PC-9 (cell line): ENCODE measurements at regions not wholly inside any gene's neighbourhood (a gene's known extent, or its start where the extent isn't known, plus 50 kb on each side); places are given as distances from the start of the nearest gene placed in this dataset.

Experiments
- BruUV-seq: library from RNA; stranded (reverse); fragments of 400-500 nt; replicated peaks from 2 replicates; lab custom pipeline; 2021; lab: Mats Ljungman, UMichigan
- CTCF ChIA-PET: fragments of 300-600 bp; sonication (Branson Sonifier 250); formaldehyde crosslinking; loops from one replicate; lab custom pipeline; 2022; ENCODE audit warnings: antibody characterized with exemption; lab: Charles Lee
- POLR2A ChIA-PET: fragments of 300-600 bp; sonication (Branson Sonifier 250); formaldehyde crosslinking; loops from one replicate; lab custom pipeline; 2022; ENCODE audit warnings: antibody characterized with exemption; ENCODE audit not compliant: unreplicated experiment; lab: Charles Lee
- DNase-seq, 2 experiments: peaks; one replicate each; pipeline versions ENCODE4 v3.0.0 to v3.0.0-alpha.2; 2015 to 2022; ENCODE audit warnings: mixed read lengths in 1 of 2
- H2AFZ ChIP-seq: fragments of 200-600 bp; sonication (generic); 2 replicates; pipeline ENCODE4 v1.8.1; 2017; ENCODE audit warnings: antibody characterized with exemption
- H3F3A ChIP-seq: fragments of 200-600 bp; sonication (generic); 2 replicates; pipeline ENCODE4 v1.8.1; 2017; ENCODE audit warnings: antibody characterized with exemption, mild to moderate bottlenecking, low read depth; ENCODE audit not compliant: insufficient read depth
- H3K27ac ChIP-seq: fragments of 200-600 bp; sonication (generic); 2 replicates; pipeline ENCODE4 v1.6.1; 2016; ENCODE audit warnings: mixed run types
- H3K27me3 ChIP-seq: fragments of 200-600 bp; sonication (generic); 2 replicates; pipeline ENCODE4 v1.6.1; 2016; ENCODE audit warnings: low read depth, mixed run types; ENCODE audit not compliant: insufficient read depth
- H3K36me3 ChIP-seq: fragments of 200-600 bp; sonication (generic); 2 replicates; pipeline ENCODE4 v1.6.1; 2016; ENCODE audit warnings: low read depth, mixed run types
- H3K4me1 ChIP-seq: fragments of 200-600 bp; sonication (generic); replicated peaks from 2 replicates; pipeline ENCODE4 v1.6.1; 2016; ENCODE audit warnings: mixed run types; ENCODE audit not compliant: insufficient read depth
- H3K4me2 ChIP-seq: fragments of 200-600 bp; sonication (generic); 2 replicates; pipeline ENCODE4 v1.6.1; 2017; ENCODE audit warnings: mixed run types
- H3K4me3 ChIP-seq: fragments of 200-600 bp; sonication (generic); 2 replicates; pipeline ENCODE4 v1.6.1; 2016; ENCODE audit warnings: mixed run types
- H3K79me2 ChIP-seq: fragments of 200-600 bp; sonication (generic); 2 replicates; pipeline ENCODE4 v1.6.1; 2017; ENCODE audit warnings: low read depth, mixed run types
- H3K9me2 ChIP-seq: fragments of 200-600 bp; sonication (generic); 2 replicates; pipeline ENCODE4 v1.8.1; 2017; ENCODE audit warnings: mild to moderate bottlenecking; ENCODE audit not compliant: insufficient read depth
- H3K9me3 ChIP-seq: fragments of 200-600 bp; sonication (generic); 2 replicates; pipeline ENCODE4 v1.8.1; 2016; ENCODE audit warnings: low read depth; ENCODE audit not compliant: insufficient read depth
- H4K20me1 ChIP-seq: fragments of 200-600 bp; sonication (generic); 2 replicates; pipeline ENCODE4 v1.8.1; 2017; ENCODE audit not compliant: insufficient read depth
- EZH2 ChIP-seq: fragments of 200-600 bp; sonication (generic); IDR thresholded peaks from 2 replicates; pipeline ENCODE4 v1.8.0; 2017; ENCODE audit warnings: antibody characterized with exemption, low read depth
- intact Hi-C: fragments of 100-400 bp; cut with micrococcal nuclease; formaldehyde crosslinking; loops from one replicate; pipeline ENCODE4 v1.10.0; 2022; ENCODE audit not compliant: unreplicated experiment
- TF ChIP-seq, protein P1 (sequence below): fragments of 200-600 bp; sonication (generic); conservative IDR thresholded peaks from 2 replicates; pipeline ENCODE4 v1.6.1; 2017; ENCODE audit warnings: mixed run types, antibody characterized with exemption, mild to moderate bottlenecking, moderate library complexity

DNA sequence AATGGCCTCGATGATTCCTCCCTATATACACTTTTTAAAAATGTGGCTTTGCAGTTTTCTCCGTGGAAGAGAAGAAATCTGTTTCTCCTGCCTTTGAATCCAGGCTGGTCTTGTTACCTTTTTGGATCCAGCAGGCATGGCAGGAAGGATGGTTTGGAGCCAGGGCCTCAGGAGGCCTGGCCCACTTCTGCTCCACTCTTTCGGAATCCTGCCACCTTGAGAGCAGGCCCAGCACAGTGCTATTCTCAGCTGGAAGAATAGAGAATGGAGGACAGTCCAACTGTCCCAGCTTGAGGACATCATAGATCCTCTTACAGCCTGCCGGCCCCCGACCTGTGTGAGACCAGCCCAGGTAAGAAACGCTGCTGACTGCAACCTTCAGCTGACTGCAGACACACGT lies 421.5 kb downstream of the FUT8 start:
- no peaks in the 10 kb centered on the region for H3K9me2 ChIP-seq
- no peaks in the 10 kb centered on the region for H3F3A ChIP-seq
- no peak overlapping the region for H3K27ac ChIP-seq
- intact Hi-C loops: no loop called here
- BruUV-seq: no TSS peak
- H3K36me3 ChIP-seq: no peaks in the 10 kb centered on the region
- H4K20me1 ChIP-seq: no peaks in the 10 kb centered on the region
- ChIA-PET CTCF (no interaction called here), POLR2A (no interaction called here)
- H3K4me1 ChIP-seq: no peaks in the 10 kb centered on the region
- no peaks in the 10 kb centered on the region for H3K79me2 ChIP-seq
- H2AFZ ChIP-seq: no peak overlapping the region
- TF ChIP-seq, protein P1, sequence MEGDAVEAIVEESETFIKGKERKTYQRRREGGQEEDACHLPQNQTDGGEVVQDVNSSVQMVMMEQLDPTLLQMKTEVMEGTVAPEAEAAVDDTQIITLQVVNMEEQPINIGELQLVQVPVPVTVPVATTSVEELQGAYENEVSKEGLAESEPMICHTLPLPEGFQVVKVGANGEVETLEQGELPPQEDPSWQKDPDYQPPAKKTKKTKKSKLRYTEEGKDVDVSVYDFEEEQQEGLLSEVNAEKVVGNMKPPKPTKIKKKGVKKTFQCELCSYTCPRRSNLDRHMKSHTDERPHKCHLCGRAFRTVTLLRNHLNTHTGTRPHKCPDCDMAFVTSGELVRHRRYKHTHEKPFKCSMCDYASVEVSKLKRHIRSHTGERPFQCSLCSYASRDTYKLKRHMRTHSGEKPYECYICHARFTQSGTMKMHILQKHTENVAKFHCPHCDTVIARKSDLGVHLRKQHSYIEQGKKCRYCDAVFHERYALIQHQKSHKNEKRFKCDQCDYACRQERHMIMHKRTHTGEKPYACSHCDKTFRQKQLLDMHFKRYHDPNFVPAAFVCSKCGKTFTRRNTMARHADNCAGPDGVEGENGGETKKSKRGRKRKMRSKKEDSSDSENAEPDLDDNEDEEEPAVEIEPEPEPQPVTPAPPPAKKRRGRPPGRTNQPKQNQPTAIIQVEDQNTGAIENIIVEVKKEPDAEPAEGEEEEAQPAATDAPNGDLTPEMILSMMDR: no peak
- TF ChIP-seq EZH2: no peak
- H3K4me3 ChIP-seq: no peak overlapping the region
- H3K27me3 ChIP-seq: no peaks in the 10 kb centered on the region
- no peak for DNase-seq
- H3K4me2 ChIP-seq: no peak overlapping the region
- H3K9me3 ChIP-seq: no peaks in the 10 kb centered on the region

DNA sequence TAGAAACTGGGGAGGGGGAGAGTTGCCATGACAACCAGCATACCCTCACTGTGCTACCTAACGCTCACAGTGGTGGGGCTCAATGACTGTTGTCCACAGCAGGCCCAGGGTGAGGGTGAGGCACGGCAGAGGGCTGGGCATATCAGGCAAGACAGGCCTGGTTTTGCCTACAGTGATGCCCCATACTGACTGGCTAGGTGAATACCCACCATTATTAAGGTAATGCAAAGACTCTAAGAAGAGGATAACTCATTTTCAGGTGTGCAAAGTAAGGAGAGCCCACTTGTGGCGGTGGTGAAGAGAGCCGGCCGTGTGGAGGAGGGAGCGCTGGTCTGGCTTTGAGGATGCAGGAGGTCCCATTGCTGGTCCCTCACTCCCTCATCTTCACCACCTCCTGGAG lies 422.3 kb downstream of the FUT8 start:
- CTCF ChIA-PET: no interaction called here
- TF ChIP-seq, protein P1: no peak
- TF ChIP-seq EZH2: no peak
- Histone ChIP-seq H3K36me3 (no peaks in the 10 kb centered on the region), H3K4me1 (no peaks in the 10 kb centered on the region), H3K27me3 (no peaks in the 10 kb centered on the region), H2AFZ (no peak overlapping the region), H3K4me3 (no peak overlapping the region), H3K79me2 (no peaks in the 10 kb centered on the region), H3K4me2 (no peak overlapping the region), H3F3A (no peaks in the 10 kb centered on the region), H3K27ac (no peak overlapping the region), H4K20me1 (no peaks in the 10 kb centered on the region), H3K9me2 (no peaks in the 10 kb centered on the region), H3K9me3 (no peaks in the 10 kb centered on the region)
- DNase-seq: no peak
- no TSS peak for BruUV-seq
- intact Hi-C loops: no loop called here
- POLR2A ChIA-PET: no interaction called here

DNA sequence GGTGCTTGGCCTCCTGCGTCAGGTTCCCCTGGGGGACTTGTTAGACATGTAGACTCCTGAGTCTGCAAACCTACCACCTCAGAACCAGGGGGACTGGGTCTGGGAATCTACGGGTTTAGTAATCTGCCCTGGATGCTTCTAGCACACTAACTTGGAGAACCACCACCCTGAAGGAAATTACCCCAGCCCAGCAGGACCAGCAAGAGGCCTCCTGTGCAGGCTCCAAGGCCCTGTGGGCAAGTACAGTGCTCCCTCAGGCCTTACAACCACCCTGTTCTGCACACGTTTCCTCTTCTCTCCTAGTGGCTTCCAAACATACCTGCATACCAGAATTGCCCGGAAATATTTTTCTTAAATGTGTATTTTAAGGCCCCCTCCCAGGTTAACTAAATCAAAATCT lies 423.0 kb downstream of the FUT8 start:
- CTCF ChIA-PET: no interaction called here
- intact Hi-C loops: no loop called here
- H3K9me3 ChIP-seq: no peaks in the 10 kb centered on the region

More for the DNA sequence above, 423.0 kb downstream of the FUT8 start:
- no peak overlapping the region for H3K4me3 ChIP-seq
- POLR2A ChIA-PET: no interaction called here
- H3K27ac ChIP-seq: no peak overlapping the region
- TF ChIP-seq, protein P1: no peak
- no peak for TF ChIP-seq EZH2
- H3K9me2 ChIP-seq: no peaks in the 10 kb centered on the region
- DNase-seq: no peak
- H2AFZ ChIP-seq: no peak overlapping the region
- no peaks in the 10 kb centered on the region for H3K4me1 ChIP-seq
- no peaks in the 10 kb centered on the region for H3K36me3 ChIP-seq
- no peaks in the 10 kb centered on the region for H3K79me2 ChIP-seq
- H3K4me2 ChIP-seq: no peak overlapping the region
- H4K20me1 ChIP-seq: no peaks in the 10 kb centered on the region
- H3F3A ChIP-seq: no peaks in the 10 kb centered on the region
- no TSS peak for BruUV-seq
- no peaks in the 10 kb centered on the region for H3K27me3 ChIP-seq
